Mammary epithelial cell (primary cell): ENCODE measurements at regions not wholly inside any gene's neighbourhood (a gene's known extent, or its start where the extent isn't known, plus 50 kb on each side); places are given as distances from the start of the nearest gene placed in this dataset.

ENCODE experiments used
- EZH2 ChIP-seq: IDR thresholded peaks from 2 replicates; pipeline ENCODE4 v1.6.1; 2012; ENCODE audit warnings: low read length, inconsistent platforms, borderline replicate concordance
- TF ChIP-seq, protein P1 (sequence below), 2 donors: IDR thresholded peaks in 1 of 2; conservative IDR thresholded peaks in 1 of 2; 2 replicates each; pipeline ENCODE4 v1.5.1; 2011 to 2012; ENCODE audit warnings: inconsistent platforms in 2 of 2, low read length in 2 of 2, mild to moderate bottlenecking in 2 of 2, control low read depth in 1 of 2, low read depth in 1 of 2; ENCODE audit not compliant: insufficient read depth in 1 of 2; ENCODE audit errors: extremely low read depth in 1 of 2

- TF ChIP-seq, protein P1, sequence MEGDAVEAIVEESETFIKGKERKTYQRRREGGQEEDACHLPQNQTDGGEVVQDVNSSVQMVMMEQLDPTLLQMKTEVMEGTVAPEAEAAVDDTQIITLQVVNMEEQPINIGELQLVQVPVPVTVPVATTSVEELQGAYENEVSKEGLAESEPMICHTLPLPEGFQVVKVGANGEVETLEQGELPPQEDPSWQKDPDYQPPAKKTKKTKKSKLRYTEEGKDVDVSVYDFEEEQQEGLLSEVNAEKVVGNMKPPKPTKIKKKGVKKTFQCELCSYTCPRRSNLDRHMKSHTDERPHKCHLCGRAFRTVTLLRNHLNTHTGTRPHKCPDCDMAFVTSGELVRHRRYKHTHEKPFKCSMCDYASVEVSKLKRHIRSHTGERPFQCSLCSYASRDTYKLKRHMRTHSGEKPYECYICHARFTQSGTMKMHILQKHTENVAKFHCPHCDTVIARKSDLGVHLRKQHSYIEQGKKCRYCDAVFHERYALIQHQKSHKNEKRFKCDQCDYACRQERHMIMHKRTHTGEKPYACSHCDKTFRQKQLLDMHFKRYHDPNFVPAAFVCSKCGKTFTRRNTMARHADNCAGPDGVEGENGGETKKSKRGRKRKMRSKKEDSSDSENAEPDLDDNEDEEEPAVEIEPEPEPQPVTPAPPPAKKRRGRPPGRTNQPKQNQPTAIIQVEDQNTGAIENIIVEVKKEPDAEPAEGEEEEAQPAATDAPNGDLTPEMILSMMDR (conservative IDR thresholded peaks at IDR 0.05 in 1 of 2, IDR thresholded peaks at IDR 0.05 in 1 of 2; ENCODE audit: extremely low read depth in 1 of 2, insufficient read depth in 1 of 2, low read depth in 1 of 2, low read length in 2 of 2) = no peak
- no peak for TF ChIP-seq EZH2
These were observed 175.4 kb upstream of the AKR1E2 start for GRCh38 chr10:4650582-4650981.
